GM19025 (cell line): ENCODE measurements at regions not wholly inside any gene's neighbourhood (a gene's known extent, or its start where the extent isn't known, plus 50 kb on each side); places are given as distances from the start of the nearest gene placed in this dataset.

Experiments used
- ATAC-seq: cut with Tn5 transposase; IDR thresholded peaks from one replicate; pipeline ENCODE4 v1.9.1; 2021; ENCODE audit warnings: mild to moderate bottlenecking, low read depth, moderate library complexity; ENCODE audit not compliant: unreplicated experiment

DNA sequence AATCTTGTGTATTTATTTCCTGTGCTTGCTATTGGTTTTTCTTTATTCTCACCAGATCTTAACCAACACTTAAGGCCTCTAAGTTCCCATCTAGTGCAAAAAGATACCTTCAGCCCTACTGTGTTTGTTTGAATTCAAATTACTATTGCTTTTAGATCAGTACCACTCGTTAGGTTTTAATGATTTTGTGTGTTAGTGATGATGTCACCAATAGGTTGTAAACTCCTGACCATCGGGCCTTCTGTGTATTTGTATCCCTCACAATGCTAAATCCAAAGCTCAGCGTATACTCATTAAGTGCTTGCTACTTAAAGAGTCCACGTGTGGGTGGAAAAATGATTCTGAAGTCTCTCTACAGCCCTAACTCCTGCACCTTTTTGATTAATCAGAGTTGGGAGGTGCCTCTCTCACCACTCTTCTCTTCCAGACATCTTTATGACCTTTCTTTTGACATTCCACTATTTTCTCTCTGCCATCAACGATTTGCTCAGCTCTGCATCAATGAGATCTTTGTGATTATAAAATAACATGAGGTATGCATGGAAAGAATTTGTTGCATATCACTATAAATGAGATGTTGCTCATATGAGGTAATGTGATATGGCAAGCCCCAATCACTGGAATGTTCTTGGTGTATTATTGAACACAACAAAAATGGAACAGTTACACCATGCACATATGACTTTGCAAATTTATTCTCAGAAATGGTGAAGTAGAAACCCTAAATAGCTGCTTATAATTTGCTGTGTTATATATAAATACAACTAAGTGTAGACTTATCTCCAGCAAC lies 55.1 kb upstream of the LAMA2 start:
- no peak for ATAC-seq

GRCh38 chr6:128826606-128827005 lies 56.3 kb upstream of the LAMA2 start:
- ATAC-seq = no peak

- ATAC-seq = no peak
These were observed 60.7 kb upstream of the LAMA2 start for GRCh38 chr6:128822271-128822670.

DNA sequence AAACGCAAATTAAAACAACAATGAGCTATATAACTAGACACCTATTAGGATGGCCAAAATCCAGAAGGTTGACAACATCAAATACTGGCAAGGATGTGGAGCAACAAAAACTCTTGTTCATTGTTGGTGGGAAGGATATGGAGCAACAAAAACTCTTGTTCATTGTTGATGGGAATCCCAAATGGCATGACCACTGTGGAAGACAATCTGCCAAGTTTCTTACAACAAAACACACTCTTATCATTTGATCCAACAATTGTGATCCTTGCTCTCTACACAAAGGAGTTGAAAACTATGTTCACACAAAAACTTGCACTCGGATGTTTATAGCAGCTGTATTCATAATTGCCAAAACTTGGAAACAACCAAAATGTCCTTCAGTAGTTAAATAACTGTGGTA lies 61.8 kb upstream of the LAMA2 start:
- no peak for ATAC-seq

GRCh38 chr6:128808856-128809255 lies 74.1 kb upstream of the LAMA2 start:
- ATAC-seq = no peak

DNA sequence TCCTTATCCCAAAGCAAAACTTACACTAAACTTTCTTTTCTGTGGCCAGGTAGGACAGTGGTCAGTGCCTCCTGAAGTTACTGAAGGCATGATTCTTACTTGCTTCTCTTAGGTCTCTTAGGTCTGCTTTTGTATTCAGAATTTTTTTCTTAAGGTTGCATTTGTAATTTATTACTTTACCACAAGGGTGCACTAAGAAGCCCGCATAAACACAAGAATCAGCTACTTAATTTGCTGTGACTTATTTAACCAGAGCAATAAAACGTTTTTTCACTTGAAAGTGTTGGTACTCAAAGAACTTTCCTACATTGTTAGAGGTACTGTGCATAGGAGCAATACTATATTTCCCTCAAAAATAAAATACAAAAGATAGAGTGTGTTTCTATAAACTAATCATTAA lies 75.4 kb upstream of the LAMA2 start:
- ATAC-seq = no peak

GRCh38 chr6:128806261-128806660 lies 76.7 kb upstream of the LAMA2 start:
- ATAC-seq = no peak

GRCh38 chr6:128803911-128804310 lies 79.0 kb upstream of the LAMA2 start:
- no peak for ATAC-seq

DNA sequence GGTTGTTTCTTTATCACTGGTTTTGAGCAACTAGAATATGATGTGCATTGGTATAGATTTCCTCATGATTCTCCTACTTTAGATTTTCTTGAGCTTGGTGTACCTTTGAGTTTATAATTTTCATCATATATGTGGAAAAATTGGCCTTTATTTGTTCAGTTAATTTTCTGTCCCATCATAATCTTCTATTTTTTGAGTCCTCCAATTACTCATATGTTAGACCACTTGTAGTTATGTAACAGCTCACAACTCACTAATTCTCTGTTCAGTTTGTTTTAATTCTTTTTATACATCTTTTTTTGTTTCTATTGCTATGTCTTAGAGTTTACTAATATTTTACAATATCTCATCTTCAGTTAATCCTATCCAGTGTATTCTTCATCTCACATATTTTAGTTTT lies 81.3 kb upstream of the LAMA2 start:
- no peak for ATAC-seq

DNA sequence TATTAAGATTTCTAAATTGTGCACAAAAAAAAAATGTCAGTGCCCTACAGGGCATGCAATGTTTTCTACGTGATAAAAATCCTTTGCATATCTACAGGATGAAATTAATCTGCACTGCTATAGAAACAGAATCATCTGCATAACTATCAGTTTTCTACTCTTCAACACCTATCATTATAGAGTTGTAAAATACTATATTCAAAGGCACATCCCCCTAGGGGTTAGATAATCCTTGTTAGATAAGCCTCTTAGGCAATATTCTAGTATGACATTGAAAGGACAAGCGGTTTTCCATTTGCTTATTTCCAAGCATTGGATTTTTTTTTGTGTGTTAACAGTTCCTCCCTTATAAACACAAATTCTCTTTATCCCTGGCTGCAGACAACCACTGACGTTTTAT lies 98.7 kb upstream of the LAMA2 start:
- no peak for ATAC-seq

DNA sequence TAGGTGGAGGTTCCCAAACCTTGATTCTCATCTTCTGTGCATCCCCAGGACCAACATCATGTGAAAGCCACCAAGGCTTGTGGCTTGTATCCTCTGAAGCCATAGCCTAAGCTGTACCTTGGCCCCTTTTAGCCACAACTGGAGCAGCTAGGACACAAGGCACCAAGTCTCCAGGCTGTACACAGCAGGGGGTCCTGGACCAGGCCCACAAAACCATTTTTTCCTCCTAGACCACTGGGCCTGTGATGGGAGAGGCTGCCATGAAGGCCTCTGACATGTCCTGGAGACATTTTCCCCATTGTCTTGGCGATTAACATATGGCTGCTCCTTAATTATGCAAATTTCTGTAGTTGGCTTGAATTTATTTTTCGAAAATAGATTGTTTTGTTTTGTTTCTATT lies 114.8 kb upstream of the LAMA2 start:
- no peak for ATAC-seq

GRCh38 chr6:128767705-128768104 lies 115.2 kb upstream of the LAMA2 start:
- no peak for ATAC-seq

- ATAC-seq = no peak
These were observed 115.8 kb upstream of the LAMA2 start for GRCh38 chr6:128767150-128767549.

DNA sequence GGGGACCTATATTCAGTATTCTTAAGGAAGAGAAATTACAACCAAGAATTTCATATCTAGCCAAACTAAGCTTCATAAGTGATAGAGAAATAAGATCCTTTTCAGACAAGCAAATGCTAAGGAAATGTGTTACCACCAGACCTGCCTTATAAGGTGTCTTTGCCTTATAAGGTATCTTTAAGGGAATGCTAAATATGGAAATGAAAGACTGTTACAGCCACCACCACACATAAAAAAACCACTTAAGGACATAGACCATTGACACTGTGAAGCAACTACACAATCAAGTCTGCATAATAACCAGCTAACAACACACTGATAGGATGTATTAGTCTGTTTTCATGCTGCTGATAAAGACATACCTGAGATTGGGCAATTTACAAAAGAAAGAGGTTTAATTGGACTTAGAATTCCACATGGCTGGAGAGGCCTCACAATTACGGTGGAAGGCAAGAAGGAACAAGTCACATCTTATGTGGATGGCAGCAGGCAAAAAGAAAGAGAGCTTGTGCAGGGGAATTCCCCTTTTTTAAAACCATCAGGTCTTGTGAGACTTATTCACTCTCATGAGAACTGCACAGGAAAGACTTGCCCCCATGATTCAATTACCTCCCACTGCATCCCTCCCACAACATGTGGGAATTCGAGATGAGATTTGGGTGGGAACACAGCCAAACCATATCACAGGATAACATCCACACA lies 119.2 kb upstream of the LAMA2 start:
- no peak for ATAC-seq

DNA sequence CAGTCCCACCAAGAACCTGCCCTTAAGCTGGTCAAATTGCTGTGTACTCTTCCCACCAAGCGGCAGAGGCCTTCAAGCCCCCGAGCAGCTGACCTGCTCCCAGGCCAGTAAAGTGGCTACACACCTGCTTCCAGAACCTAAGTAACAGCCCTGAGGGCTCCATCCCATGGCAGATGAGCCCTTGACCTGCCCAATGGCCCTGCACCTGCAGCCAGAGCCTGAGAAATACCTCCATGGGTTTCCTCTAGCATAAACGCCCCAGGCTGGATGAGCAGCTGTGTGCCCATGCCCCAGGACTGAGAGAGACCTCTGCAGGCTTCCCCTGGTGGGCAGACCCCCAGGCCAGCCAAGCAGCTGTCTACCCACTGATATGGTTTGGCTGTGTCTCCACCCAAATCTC lies 123.0 kb upstream of the LAMA2 start:
- ATAC-seq = no peak

DNA sequence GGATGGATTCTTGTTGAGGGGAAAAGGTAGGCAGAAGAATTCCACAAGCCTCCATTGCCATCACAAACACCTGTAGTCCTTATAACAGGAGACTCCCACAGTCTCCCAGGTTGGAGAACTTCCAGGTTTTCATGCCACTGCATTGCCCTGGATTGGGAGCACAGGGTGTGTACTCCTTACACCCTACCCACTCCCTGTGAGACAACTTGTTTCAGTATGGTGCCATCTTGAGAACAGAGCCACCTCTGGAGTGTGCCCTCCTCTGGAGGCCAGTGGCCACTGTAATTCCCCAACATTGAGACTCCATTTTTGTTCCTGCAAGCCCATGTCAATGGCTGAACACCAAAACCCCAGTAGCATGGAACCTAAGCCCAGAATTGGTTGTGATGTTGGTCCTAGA lies 123.5 kb upstream of the LAMA2 start:
- no peak for ATAC-seq

DNA sequence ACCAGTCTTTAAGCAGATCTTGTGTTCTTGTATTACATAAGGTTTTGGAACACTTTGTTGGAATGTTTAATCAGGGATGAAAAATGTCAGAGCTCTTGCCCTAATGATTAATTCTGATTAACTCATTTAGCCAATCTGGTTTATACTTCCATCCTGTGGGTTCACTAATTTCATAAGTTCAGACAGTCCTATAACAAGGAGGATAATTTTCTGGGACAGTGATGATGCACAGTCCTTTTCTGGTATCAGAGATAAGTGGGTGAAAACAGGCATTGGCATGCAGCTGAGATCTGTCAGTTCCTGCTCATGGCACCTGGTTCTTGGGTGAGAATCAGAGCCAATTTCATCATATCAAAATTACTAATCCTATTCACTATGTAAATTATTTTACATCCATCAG lies 125.0 kb upstream of the LAMA2 start:
- ATAC-seq = no peak

- ATAC-seq = peak; percentile 93
These were observed 128.2 kb upstream of the LAMA2 start for GRCh38 chr6:128754658-128755256.

DNA sequence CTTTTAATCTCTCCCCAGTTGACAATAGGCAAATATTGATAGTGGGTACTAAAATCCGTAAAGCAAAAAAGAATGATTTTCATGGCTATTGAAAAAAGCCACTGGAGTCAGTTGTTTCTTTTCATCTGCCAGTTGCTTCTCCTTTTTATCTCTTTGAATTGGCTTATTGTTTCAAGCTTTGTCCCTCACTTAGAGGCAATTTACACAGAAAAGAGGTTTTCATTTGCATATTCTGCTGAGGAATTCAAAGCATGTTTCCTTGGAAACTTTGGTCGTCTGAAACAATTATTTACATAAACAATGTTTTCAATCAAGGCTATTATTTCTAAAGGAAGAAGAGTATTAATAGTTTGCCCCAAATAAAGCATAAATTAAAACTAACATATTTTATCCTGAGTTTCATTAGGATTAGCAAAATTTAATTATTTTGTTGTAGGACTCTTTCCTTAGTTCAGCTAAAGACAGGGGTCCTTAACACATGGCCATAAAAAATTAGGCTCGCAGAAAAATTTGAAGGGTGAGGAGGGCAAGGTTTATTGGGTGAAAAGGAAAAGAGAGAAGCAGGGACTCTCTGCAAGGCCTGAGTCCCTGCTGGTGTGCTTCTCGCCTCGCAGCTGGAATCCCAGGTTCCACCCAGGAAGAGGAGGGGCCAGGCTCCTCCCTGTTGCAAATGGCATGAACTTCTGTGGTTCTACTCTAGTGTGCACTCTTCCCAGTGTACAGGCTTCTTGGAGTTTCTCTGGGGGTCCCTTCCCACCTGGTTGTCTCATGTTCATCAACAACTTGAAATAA lies 138.8 kb upstream of the LAMA2 start:
- no peak for ATAC-seq

GRCh38 chr6:128742900-128743299 lies 140.0 kb upstream of the LAMA2 start:
- no peak for ATAC-seq

DNA sequence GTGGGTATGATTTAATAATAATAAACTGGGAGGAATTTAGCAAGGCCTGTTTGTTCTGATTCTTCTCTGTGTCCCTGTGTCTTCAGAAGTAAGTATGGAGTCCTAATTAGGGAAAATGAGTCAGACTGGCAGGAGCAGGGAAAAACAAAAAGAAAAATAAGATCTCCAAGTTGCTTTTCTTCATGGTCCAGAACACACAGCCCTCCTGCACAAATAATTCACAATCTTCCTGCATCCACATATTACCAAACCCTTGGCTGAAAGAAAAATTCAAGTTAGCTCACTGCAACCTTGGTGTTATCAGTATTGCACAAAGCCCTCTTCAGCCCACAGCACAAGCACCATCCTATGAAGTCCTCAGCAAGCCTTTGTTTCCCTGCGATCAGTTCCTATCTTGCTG lies 142.0 kb upstream of the LAMA2 start:
- ATAC-seq = no peak
